ENCODE measurements at regions not wholly inside any gene's neighbourhood (a gene's known extent, or its start where the extent isn't known, plus 50 kb on each side); places are given as distances from the start of the nearest gene placed in this dataset.

DNA sequence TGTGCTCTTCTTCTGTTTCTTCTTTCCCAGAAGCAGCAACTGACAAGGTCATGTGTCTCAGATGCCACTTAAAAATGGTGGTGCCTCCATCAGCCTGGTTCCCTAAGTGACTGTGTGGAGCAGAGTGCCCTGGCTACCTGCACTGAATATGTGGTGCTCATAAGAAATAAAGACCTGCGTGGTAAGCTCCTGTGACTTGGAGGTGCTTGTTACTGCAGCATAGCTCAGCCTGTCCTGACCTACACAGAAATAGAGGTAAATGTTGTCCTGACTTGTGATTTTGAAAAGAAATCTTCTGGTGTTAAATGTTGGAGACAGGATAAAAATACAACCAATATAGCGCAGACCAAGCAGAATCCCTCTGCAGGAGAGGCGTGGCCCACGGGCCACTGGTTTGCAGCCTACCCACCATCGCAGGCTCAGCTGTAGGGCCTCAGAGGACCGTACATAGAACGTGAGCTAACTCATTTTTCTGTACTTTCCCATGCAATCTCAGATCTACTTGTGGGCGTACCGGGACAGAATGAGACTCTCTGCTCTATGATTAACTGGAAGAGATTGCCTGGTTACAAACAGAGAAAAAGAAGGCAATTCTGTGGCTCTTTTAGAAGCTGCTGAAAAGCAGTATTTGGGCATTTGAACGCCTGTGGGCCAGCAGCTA is 79.4 kb upstream of the UNC5A start:
- H3K9me3 ChIP-seq: peaks cover 0 to 4% (median 0%) of the 10 kb centered on the region in 4 donors
- no peaks in the 10 kb centered on the region for H3K36me3 ChIP-seq
- no peak overlapping the region for H3K27ac ChIP-seq
- H3K4me1 ChIP-seq: no peaks in the 10 kb centered on the region
- no peak overlapping the region for H3K4me3 ChIP-seq
- H3K27me3 ChIP-seq: no peaks in the 10 kb centered on the region
- no peak for DNase-seq
- TF ChIP-seq, protein P1, sequence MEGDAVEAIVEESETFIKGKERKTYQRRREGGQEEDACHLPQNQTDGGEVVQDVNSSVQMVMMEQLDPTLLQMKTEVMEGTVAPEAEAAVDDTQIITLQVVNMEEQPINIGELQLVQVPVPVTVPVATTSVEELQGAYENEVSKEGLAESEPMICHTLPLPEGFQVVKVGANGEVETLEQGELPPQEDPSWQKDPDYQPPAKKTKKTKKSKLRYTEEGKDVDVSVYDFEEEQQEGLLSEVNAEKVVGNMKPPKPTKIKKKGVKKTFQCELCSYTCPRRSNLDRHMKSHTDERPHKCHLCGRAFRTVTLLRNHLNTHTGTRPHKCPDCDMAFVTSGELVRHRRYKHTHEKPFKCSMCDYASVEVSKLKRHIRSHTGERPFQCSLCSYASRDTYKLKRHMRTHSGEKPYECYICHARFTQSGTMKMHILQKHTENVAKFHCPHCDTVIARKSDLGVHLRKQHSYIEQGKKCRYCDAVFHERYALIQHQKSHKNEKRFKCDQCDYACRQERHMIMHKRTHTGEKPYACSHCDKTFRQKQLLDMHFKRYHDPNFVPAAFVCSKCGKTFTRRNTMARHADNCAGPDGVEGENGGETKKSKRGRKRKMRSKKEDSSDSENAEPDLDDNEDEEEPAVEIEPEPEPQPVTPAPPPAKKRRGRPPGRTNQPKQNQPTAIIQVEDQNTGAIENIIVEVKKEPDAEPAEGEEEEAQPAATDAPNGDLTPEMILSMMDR (IDR thresholded peaks at IDR 0.05): no peak
- no peak for TF ChIP-seq POLR2A (IDR thresholded peaks at IDR 0.05)

DNA sequence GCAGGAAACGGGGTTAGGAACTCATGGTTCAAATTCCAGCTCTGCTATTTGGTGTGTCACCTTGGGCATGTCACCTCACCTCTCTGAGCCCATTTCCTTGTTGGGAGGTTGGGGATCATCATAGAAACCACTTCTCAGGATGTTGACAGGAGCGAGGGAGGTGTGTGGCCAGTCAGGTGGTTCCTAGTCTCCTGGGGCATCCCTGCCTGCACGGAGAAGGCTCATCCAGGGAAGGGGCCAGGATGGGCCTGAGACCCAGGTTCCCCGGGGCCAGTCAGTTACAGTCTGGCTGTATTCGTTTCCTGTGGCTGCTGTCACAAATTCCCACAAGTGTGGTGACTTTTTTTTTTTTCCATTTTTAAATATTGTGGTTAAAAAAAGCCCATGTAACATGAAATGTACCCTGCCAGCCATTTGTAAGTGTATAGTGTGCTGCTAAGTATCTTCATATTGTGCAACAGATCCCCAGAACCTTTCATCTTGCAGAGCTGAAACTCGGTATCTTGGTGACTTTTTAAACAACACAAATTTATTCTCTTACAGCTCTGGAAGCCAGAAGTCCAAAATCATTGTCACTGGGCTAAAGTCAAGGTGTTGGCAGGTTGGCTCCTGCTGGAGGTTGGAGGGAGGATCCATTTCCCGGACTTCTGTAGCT is 78.7 kb upstream of the UNC5A start:
- TF ChIP-seq, protein P1 (IDR thresholded peaks at IDR 0.05): no peak
- no peak for TF ChIP-seq POLR2A (IDR thresholded peaks at IDR 0.05)
- Histone ChIP-seq H3K4me1 (no peaks in the 10 kb centered on the region), H3K27ac (no peak overlapping the region), H3K4me3 (no peak overlapping the region), H3K9me3 (peaks cover 0 to 4% (median 0%) of the 10 kb centered on the region in 4 donors), H3K27me3 (no peaks in the 10 kb centered on the region), H3K36me3 (no peaks in the 10 kb centered on the region)
- DNase-seq: peak in 1 of 3 donors; percentile 16

DNA sequence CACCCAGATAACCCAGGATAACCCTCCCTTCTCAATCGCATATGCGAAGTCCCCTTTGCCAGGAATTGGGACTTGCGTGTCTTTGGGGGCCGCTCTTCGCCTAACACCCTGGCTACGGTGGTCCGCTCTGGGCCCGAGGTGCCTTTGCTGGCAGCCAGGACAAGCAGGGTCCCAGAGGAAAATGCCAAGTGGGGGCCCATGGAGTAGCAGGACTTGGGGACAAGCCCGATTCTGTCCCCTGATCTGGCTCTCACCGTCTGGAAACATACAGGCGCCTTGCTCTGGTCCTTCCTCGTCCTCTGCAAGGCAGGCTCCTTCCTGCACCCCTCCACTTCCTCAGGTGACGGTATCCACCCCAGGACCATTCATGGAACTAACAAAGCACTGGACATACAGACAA is 78.1 kb upstream of the UNC5A start:
- no peaks in the 10 kb centered on the region for H3K36me3 ChIP-seq
- peak in 1 of 3 donors; percentile 10 for DNase-seq
- H3K27me3 ChIP-seq: no peaks in the 10 kb centered on the region
- no peak overlapping the region for H3K27ac ChIP-seq
- no peak overlapping the region for H3K4me3 ChIP-seq
- H3K4me1 ChIP-seq: no peaks in the 10 kb centered on the region
- TF ChIP-seq POLR2A (IDR thresholded peaks at IDR 0.05): no peak
- TF ChIP-seq, protein P1 (IDR thresholded peaks at IDR 0.05): no peak
- H3K9me3 ChIP-seq: peaks cover 0 to 4% (median 0%) of the 10 kb centered on the region in 4 donors

DNA sequence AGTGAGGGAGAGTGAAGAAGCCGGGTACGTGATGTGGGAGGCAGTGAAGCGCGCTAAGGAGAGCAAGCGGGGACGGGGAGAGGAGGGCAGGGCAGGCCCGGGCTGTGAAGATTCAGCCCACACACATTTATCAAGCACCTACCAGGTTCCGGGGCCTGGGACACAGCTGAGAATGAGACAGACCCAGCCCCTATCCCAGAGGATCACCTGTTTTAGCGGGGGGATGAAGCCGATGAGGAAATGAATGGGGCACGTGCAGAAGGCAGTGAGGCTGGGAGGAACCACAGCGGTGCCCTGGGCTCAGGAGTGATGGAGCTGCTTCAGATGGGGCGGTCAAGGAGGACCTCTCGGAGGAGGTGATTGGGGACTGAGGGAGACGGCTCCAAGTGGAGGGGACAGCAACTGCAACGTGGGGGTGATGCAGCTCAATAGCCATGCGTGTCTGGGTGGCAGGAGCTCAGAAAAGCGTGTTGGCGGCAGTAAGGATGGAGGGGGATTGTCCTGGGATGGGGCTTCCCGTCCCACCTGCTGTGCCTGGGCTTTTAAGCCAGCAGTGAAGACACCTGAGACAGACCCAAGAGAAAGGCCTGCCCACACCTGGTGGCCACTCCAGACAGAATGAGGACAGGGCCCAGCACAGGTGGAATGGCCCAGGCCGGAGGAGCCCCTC is 77.5 kb upstream of the UNC5A start:
- TF ChIP-seq, protein P1 (IDR thresholded peaks at IDR 0.05): no peak
- TF ChIP-seq POLR2A (IDR thresholded peaks at IDR 0.05): no peak
- Histone ChIP-seq H3K4me3 (no peak overlapping the region), H3K27me3 (no peaks in the 10 kb centered on the region), H3K9me3 (peaks cover 0 to 4% (median 0%) of the 10 kb centered on the region in 4 donors), H3K27ac (no peak overlapping the region), H3K4me1 (no peaks in the 10 kb centered on the region), H3K36me3 (no peaks in the 10 kb centered on the region)
- DNase-seq: peak in 1 of 3 donors; percentile 22

DNA sequence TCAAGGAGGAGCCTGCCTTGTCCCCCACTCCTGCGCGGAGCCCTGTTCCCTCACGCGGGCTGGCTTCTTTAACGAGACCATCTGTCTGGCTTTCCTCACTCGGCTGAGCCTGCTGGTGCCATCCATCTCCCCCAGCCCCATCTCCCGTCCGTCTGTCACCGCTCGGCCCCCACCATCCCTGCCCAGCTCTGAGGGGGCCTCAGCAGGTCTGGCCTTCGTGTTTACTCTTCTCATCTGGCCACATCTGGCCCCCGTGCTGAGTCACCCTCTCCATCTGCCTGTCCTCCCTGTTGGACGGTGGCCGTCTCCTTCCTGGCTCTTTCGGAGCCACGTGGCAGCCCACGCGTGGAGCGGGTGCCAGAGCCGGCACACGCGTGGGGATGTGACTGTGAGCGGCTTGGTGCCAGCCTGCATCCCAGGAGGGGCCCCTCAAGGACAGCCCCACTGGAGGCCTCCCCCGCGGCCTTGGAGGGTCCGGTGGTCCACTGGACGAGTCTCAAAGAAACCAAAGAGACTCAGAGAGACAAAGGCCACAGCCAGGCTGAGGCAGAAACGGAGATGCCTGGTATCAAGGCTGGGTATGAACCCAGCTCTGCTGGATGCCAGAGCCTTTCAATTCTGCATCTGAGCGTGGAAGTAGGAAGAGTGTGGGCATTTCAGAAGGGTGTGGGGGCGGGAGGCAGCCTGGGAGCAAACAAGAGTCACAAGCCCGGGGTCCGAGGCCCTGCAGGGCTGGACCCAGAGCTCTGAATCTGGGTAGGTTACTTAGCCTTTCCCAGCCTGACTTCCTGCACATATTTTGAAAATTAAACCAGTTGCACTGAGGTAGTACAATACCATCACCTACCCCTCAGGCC is 76.7 kb upstream of the UNC5A start:
- DNase-seq: peak in 2 of 3 donors; percentile 22 to 38
- no peak overlapping the region for H3K4me3 ChIP-seq
- TF ChIP-seq, protein P1 (IDR thresholded peaks at IDR 0.05): no peak
- no peak for TF ChIP-seq POLR2A (IDR thresholded peaks at IDR 0.05)
- no peak overlapping the region for H3K27ac ChIP-seq
- H3K36me3 ChIP-seq: no peaks in the 10 kb centered on the region
- H3K27me3 ChIP-seq: no peaks in the 10 kb centered on the region
- H3K4me1 ChIP-seq: no peaks in the 10 kb centered on the region
- peaks cover 0 to 4% (median 0%) of the 10 kb centered on the region in 4 donors for H3K9me3 ChIP-seq

Data from Peyer's patch (tissue), 4 donors.